ENCODE measurements at regions not wholly inside any gene's neighbourhood (a gene's known extent, or its start where the extent isn't known, plus 50 kb on each side); places are given as distances from the start of the nearest gene placed in this dataset.

- Histone ChIP-seq H3K36me3 (ENCODE audit: control insufficient read depth in 2 of 4, insufficient read depth in 4 of 4, low read length in 3 of 4) (no peaks in the 10 kb centered on the region), H3K14ac (ENCODE audit: insufficient read length) (no peak overlapping the region), H4K5ac (ENCODE audit: insufficient read length, low read depth, low read length) (no peak overlapping the region), H3K23ac (ENCODE audit: insufficient read length) (no peak overlapping the region), H2BK120ac (replicated peaks; ENCODE audit: low read depth, low read length) (no peak overlapping the region), H3K4me3 (ENCODE audit: extremely low read depth in 1 of 4, insufficient read depth in 2 of 4, low read depth in 3 of 4, low read length in 4 of 4) (no peak overlapping the region), H3K56ac (replicated peaks; ENCODE audit: insufficient read length, low read depth, low read length) (no peak overlapping the region), H3K27ac (ENCODE audit: low read depth, low read length) (no peak overlapping the region), H4K8ac (ENCODE audit: extremely low read depth, insufficient read depth, low read length) (no peak overlapping the region), H2BK12ac (ENCODE audit: low read depth, low read length) (no peak overlapping the region), H3K4me1 (replicated peaks in 1 of 4; ENCODE audit: control insufficient read depth in 3 of 4, insufficient read depth in 4 of 4, low read length in 3 of 4) (no peaks in the 10 kb centered on the region), H3K79me2 (ENCODE audit: control insufficient read depth in 1 of 2, insufficient read depth in 2 of 2, low read length in 2 of 2) (no peaks in the 10 kb centered on the region), H2BK20ac (ENCODE audit: low read length) (no peak overlapping the region), H3K9me3 (ENCODE audit: insufficient read depth in 2 of 2, low read depth in 1 of 2, low read length in 1 of 2) (no peaks in the 10 kb centered on the region), H3K79me1 (ENCODE audit: low read depth, low read length) (no peaks in the 10 kb centered on the region), H2BK15ac (ENCODE audit: low read length) (no peak overlapping the region), H4K20me1 (replicated peaks in 1 of 2; ENCODE audit: control insufficient read depth in 1 of 2, insufficient read depth in 2 of 2, low read length in 2 of 2) (no peaks in the 10 kb centered on the region), H3K23me2 (ENCODE audit: low read depth, low read length) (no peaks in the 10 kb centered on the region), H3K27me3 (replicated peaks in 1 of 4; ENCODE audit: control insufficient read depth in 3 of 4, extremely low read depth in 1 of 4, insufficient read depth in 3 of 4, low read length in 3 of 4) (no peaks in the 10 kb centered on the region), H2AFZ (ENCODE audit: low read length) (no peak overlapping the region), H3K18ac (ENCODE audit: extremely low read depth, low read length) (no peak overlapping the region), H3K4ac (replicated peaks; ENCODE audit: insufficient read length, low read depth, low read length) (no peak overlapping the region), H3K4me2 (ENCODE audit: insufficient read depth in 1 of 2, low read depth in 2 of 2, low read length in 2 of 2) (no peak overlapping the region), H2AK5ac (ENCODE audit: low read depth, low read length) (no peak overlapping the region), H2BK5ac (ENCODE audit: low read depth, low read length) (no peak overlapping the region), H3K9ac (replicated peaks in 1 of 4; ENCODE audit: extremely low read depth in 1 of 4, low read depth in 3 of 4, low read length in 3 of 4) (no peak overlapping the region), H4K91ac (replicated peaks; ENCODE audit: insufficient read length, low read length) (no peak overlapping the region)
- FAIRE-seq = no peak
- ChIA-PET CTCF (ENCODE audit: partially characterized antibody) (no interaction called here), POLR2A (ENCODE audit: partially characterized antibody) (interaction anchor here (1.2 kb wide), 1 partner anchor 10 kb away, joined by 3 read pairs; no protein-coding TSS in a partner anchor)
- WGBS, 2 experiments (ENCODE audit: extremely low coverage in 1 of 2, insufficient coverage in 1 of 2, insufficient read length in 1 of 2, insufficient replicate concordance in 2 of 2, low coverage in 1 of 2, low lambda C conversion rate in 2 of 2, missing lambda C conversion rate in 1 of 2) = 81% methylated on average over 3 of the region's 3 CpGs; no CpG with 5 or more reads in 1 of the 2 experiments
- DNase-seq (ENCODE audit: low read depth in 1 of 2, low spot score in 2 of 2) = no peak
- TF ChIP-seq KDM1A (IDR thresholded peaks at IDR 0.05; ENCODE audit: borderline replicate concordance, low read length) (no peak), KDM4A (IDR thresholded peaks at IDR 0.05; ENCODE audit: low read depth, low read length, severe bottlenecking) (no peak), RXRA (IDR thresholded peaks at IDR 0.05; ENCODE audit: insufficient read depth, low read depth, low read length) (no peak), POLR2AphosphoS5 (IDR thresholded peaks at IDR 0.05; ENCODE audit: low read depth, low read length) (no peak), RFX5 (IDR thresholded peaks at IDR 0.05; ENCODE audit: borderline replicate concordance, low read depth, low read length) (no peak), ZNF274 (IDR thresholded peaks at IDR 0.05; ENCODE audit: borderline replicate concordance, extremely low read depth, low read length) (no peak), SAP30 (IDR thresholded peaks at IDR 0.05; ENCODE audit: insufficient read depth, insufficient replicate concordance, low read length) (no peak), CREB1 (IDR thresholded peaks at IDR 0.05) (no peak), BACH1 (IDR thresholded peaks at IDR 0.05; ENCODE audit: low read length) (no peak)
These were observed 337.3 kb upstream of the TBC1D5 start for GRCh38 chr3:18079739-18080138.

Measured in H1 (cell line).